HG02981 (cell line): ENCODE measurements at regions not wholly inside any gene's neighbourhood (a gene's known extent, or its start where the extent isn't known, plus 50 kb on each side); places are given as distances from the start of the nearest gene placed in this dataset.

Experiments
- ATAC-seq: cut with Tn5 transposase; IDR thresholded peaks from one replicate; pipeline ENCODE4 v1.9.1; 2021; ENCODE audit warnings: mild to moderate bottlenecking, moderate library complexity; ENCODE audit not compliant: unreplicated experiment

GRCh38 chr6:19438566-19439353 is 398.4 kb upstream of the ID4 start:
- ATAC-seq: no peak

- no peak for ATAC-seq
Observed at GRCh38 chr6:19440531-19440930, 396.6 kb upstream of the ID4 start.

- no peak for ATAC-seq
Observed at GRCh38 chr6:19443411-19443810, 393.8 kb upstream of the ID4 start.

GRCh38 chr6:19444041-19444440 is 393.1 kb upstream of the ID4 start:
- no peak for ATAC-seq

GRCh38 chr6:19444481-19444880 is 392.7 kb upstream of the ID4 start:
- no peak for ATAC-seq

GRCh38 chr6:19446570-19446969 is 390.6 kb upstream of the ID4 start:
- ATAC-seq: no peak

- ATAC-seq: no peak
Observed at GRCh38 chr6:19450651-19451050, 386.5 kb upstream of the ID4 start.

- ATAC-seq: no peak
Observed at GRCh38 chr6:19452495-19452894, 384.7 kb upstream of the ID4 start.

- no peak for ATAC-seq
Observed at GRCh38 chr6:19454001-19454720, 383.0 kb upstream of the ID4 start.

GRCh38 chr6:19454721-19455392 is 382.3 kb upstream of the ID4 start:
- ATAC-seq: no peak

- ATAC-seq: no peak
Observed at GRCh38 chr6:19463250-19463649, 373.9 kb upstream of the ID4 start.

- ATAC-seq: no peak
Observed at GRCh38 chr6:19463925-19464324, 373.2 kb upstream of the ID4 start.

GRCh38 chr6:19465256-19465655 is 371.9 kb upstream of the ID4 start:
- no peak for ATAC-seq

- no peak for ATAC-seq
Observed at GRCh38 chr6:19465760-19466159, 371.4 kb upstream of the ID4 start.

- ATAC-seq: no peak
Observed at GRCh38 chr6:19470333-19470732, 366.8 kb upstream of the ID4 start.

GRCh38 chr6:19472153-19472552 is 365.0 kb upstream of the ID4 start:
- no peak for ATAC-seq

- ATAC-seq: no peak
Observed at GRCh38 chr6:19472850-19473249, 364.3 kb upstream of the ID4 start.

- ATAC-seq: no peak
Observed at GRCh38 chr6:19477563-19477962, 359.6 kb upstream of the ID4 start.

- no peak for ATAC-seq
Observed at GRCh38 chr6:19478273-19478672, 358.9 kb upstream of the ID4 start.

- ATAC-seq: no peak
Observed at GRCh38 chr6:19478992-19479391, 358.2 kb upstream of the ID4 start.

- no peak for ATAC-seq
Observed at GRCh38 chr6:19479551-19479950, 357.6 kb upstream of the ID4 start.
